C4-2B (cell line): ENCODE measurements at regions not wholly inside any gene's neighbourhood (a gene's known extent, or its start where the extent isn't known, plus 50 kb on each side); places are given as distances from the start of the nearest gene placed in this dataset.

Experiments used
- ZFX ChIP-seq: fragments of 450-650 bp; IDR thresholded peaks from 2 replicates; pipeline ENCODE4 v1.6.1; 2017
- TF ChIP-seq, protein P1 (sequence below): fragments of 450-650 bp; conservative IDR thresholded peaks from 2 replicates; pipeline ENCODE4 v1.5.1; 2017; ENCODE audit warnings: mild to moderate bottlenecking

DNA sequence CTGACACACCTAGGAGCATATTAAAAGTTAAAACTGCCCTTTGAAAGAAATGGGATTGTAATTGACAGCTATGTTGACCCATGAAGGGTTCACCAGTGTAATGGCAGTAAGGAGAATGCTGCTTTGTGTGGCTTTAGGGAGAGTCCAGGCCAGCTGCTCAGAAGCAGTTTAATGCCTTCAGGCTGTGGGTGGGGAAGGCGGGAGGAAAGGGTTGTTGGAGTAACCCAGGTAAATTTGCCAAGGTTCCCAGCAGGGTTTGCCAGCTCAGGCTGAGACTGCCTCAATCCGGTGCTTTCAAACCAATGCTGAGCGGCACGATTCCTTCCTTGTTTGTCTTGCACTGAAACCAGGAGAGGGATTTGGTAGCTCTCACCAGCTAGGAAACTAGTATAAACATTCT, 637.2 kb downstream of the INHBA start:
- TF ChIP-seq, protein P1, sequence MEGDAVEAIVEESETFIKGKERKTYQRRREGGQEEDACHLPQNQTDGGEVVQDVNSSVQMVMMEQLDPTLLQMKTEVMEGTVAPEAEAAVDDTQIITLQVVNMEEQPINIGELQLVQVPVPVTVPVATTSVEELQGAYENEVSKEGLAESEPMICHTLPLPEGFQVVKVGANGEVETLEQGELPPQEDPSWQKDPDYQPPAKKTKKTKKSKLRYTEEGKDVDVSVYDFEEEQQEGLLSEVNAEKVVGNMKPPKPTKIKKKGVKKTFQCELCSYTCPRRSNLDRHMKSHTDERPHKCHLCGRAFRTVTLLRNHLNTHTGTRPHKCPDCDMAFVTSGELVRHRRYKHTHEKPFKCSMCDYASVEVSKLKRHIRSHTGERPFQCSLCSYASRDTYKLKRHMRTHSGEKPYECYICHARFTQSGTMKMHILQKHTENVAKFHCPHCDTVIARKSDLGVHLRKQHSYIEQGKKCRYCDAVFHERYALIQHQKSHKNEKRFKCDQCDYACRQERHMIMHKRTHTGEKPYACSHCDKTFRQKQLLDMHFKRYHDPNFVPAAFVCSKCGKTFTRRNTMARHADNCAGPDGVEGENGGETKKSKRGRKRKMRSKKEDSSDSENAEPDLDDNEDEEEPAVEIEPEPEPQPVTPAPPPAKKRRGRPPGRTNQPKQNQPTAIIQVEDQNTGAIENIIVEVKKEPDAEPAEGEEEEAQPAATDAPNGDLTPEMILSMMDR, result no peak
- TF ChIP-seq ZFX, result no peak
